GM21576 (cell line): ENCODE measurements at regions not wholly inside any gene's neighbourhood (a gene's known extent, or its start where the extent isn't known, plus 50 kb on each side); places are given as distances from the start of the nearest gene placed in this dataset.

Experiments used
- ATAC-seq: cut with Tn5 transposase; IDR thresholded peaks from one replicate; pipeline ENCODE4 v1.9.1; 2021; ENCODE audit warnings: mild to moderate bottlenecking, moderate library complexity; ENCODE audit not compliant: unreplicated experiment

DNA sequence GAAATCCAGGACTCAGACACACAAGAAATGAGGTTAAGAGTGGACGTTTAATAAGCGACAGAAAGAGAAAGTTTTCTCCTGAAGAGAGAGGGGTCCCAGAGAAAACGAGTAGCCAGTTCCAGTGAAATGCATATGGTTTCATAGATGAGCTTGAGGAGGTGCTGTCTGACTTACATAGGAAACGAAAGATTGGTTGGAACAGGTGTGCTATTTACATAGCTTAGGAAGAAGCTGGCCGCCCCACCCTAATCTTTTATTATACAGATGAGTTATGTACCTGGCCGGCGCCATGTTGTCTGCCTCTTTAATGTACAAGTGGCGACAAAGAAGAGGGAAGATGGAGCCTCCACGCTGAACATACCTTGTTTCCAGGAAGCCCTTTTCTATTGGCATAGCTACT is 223.0 kb downstream of the SLC6A15 start:
- ATAC-seq, result no peak

DNA sequence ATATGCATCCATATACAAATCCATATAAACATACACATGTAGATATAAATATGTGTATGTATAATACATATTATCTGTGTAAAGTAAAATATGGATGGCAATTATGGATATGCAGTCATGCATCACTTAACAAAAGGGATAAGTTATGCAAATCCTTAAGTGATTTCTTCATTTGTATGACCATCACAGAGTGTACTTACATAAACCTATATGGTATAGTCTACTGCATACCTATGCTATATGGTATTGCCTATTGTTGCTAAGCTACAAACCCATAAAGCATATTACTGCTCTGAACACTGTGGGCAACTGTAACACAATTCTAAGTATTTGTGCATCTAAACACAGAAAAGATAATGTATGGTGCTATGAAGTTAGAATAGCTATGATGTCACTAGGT is 227.2 kb downstream of the SLC6A15 start:
- no peak for ATAC-seq

DNA sequence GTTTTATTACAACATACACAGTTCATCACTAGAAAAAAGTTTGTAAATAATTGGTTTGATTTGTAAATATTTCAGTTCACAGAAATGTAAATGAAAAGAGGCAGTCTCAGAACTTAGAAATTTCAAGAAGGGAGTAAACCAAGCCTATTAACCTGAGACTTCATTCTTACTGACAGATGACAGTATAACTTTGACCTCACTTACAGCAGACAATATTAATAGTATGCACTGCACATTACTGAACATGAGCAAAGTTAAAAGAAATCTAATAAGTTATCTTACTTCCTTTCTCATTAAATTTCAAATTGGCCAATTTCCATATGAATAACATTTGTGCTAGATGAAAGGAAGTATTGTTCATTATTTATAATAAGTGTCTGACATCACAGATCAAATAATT is 235.8 kb downstream of the SLC6A15 start:
- no peak for ATAC-seq

DNA sequence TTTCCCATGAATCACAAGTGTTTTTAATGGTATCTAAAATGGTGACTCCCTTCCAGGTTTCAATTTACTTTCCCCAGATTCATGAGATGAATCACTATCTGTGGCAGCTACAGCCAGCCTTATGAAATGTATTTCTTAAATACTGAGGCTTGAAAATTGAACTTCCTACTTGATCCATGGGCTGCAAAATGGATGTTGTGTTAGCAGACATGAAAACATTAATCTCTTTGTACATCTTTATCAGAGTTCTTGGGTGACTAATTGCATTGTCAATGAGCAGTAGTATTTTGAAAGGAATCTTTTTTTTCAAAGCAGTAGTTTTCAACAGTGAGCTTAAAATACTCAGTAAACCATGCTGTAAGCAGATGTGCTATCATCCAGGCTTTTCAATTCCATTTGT is 250.8 kb downstream of the SLC6A15 start:
- no peak for ATAC-seq

DNA sequence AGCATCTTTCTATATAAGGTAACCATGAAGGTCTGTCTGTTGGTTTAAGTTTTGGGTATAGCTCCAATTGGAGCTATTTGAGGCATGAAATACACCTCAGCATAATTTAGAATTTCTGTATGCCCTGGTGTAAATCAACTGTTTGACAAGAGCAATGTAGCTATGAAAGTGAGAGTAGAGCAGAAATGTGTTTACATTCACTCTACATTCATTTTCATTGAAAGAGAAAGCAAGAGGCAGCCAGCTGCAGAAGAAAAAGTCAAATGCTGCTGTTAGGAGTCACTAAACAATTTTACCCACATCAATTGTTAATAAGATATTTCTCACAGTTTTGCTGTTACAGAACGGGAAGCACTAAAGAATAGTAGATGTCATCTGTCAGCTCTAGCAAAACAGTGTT is 252.5 kb downstream of the SLC6A15 start:
- no peak for ATAC-seq

DNA sequence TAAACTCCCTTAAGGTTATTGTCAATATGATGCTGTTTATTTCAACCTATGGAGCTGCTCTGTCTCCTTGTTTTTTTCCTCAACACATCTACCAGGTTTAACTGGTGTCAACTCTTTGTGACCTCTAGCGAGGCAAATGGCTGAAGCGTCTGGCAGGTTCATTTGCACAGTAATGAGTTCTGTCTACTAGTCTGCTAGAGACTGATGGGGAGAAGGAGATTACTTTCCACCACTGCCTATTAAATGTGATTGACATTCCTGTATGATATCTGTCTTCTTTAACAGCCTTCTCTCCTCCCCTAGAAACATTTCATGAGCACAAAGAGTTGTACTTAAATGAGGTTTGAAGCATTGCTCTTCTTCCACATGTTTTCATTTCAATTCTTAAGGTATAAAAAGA is 253.7 kb downstream of the SLC6A15 start:
- no peak for ATAC-seq

DNA sequence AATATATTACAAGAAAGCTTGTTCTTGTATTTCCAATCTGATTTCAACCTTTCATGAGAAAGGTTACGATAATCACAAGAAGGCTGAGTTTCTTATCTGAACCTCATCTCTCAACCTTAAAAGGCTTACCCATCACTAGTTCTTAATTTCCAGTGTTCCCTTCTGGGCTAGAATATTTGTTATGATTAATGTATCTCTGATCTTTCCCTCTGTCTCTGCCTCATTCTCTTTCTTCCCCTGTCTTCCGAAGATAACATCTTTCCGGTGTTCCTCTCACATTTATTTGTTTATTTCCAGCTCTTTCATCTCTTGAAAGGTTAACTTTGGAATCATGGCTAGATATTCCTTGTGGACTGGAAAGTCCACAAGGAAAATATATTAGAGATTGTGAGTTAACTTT is 255.9 kb downstream of the SLC6A15 start:
- no peak for ATAC-seq

DNA sequence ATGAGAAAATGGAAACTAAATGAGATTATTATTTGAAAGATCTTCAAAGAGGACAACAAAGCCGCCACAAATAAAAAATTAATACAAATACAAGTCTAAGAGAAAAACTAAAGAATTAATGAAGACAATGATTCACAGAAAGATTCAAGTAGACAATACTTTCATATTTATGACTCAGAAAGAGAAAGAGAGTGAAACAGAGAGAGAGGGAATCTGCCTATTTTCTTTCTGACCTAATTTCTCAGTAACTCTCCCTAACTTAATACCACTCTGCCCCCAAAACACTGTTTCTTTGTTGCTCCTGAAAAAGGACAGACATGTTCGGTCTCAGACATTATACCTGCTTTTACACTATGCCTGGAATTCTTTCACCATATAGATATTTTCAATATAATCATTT is 259.1 kb downstream of the SLC6A15 start:
- ATAC-seq, result no peak

DNA sequence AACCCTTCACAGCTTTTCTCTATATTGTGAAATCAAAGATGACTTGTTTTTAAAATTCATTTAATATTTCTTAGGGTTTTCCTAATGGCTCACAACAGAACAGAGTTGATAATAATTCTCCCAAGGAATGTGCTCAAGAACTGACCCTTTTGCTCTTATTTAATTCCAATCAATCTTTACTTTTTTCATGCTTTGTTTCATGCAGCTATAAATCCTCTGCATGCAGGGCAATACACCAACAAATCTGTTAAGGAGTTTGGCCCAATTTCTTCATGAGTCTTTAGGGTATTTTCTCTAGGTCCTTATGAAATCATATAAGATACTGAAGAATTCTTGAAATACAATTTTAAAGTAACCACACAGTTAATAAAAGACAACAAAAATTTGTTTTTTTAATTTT is 264.2 kb downstream of the SLC6A15 start:
- ATAC-seq, result no peak

DNA sequence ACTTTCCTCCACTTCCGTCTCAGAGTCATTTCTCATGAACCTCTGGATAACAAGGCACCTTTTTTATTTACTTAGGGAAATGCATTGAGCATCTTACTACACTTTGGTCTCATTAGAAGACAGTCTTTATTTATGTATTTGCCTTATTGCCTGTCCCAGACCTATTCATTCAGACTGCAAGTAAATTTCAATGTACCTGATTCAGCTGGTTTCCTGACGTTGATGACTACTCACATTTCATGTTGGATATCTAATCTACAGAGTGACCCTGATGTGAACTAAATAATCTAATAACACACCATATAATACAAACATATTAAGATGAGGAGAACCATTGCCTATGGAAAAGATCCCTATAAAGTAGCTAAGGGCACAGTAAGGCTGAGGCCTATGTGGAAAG is 267.7 kb downstream of the SLC6A15 start:
- no peak for ATAC-seq

DNA sequence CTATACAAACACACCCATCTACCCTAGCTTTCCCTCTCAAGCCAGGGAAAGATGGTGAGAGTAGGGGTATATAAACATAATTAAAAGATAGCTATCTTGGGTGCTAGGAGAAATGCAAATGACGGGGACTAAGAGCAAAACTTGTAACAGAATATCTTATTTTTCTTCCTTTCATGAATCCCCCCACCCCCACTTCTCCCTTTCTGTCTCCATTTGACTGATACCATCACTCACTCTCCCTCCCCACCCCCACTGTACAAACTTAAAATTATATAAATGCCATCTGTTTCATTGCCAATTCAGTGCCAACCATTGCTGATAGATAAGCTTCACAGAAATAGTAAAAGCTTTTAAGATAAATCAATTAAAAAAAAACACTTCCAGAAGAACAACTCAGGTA is 268.6 kb downstream of the SLC6A15 start:
- ATAC-seq, result no peak

DNA sequence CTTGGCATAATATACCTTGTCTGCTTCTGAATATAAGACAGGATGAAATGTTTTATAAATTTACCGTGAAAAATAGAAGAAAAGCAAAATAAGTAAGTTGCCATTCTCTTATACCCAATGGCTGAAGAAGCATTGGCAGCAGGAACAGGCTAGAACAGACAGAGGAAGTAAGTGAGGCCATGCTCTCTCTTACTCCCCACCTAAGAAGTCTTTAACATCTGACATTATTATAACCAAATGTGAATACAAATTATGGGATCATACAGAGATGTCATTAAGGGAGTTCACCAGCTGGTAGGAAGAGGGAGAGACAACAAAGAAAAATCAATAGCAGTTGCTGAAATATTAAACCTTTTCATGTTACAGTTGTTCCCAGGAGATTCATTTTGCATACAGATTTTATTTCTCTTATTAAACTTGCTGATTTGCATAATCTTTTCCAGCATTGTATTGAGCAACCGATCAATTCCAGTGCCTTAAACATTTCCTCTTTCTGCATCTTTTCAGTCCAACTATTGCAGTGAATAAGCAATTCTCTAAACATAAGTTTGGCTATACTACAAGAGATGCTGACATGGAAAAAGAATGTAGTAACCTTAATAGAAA is 270.6 kb downstream of the SLC6A15 start:
- no peak for ATAC-seq

DNA sequence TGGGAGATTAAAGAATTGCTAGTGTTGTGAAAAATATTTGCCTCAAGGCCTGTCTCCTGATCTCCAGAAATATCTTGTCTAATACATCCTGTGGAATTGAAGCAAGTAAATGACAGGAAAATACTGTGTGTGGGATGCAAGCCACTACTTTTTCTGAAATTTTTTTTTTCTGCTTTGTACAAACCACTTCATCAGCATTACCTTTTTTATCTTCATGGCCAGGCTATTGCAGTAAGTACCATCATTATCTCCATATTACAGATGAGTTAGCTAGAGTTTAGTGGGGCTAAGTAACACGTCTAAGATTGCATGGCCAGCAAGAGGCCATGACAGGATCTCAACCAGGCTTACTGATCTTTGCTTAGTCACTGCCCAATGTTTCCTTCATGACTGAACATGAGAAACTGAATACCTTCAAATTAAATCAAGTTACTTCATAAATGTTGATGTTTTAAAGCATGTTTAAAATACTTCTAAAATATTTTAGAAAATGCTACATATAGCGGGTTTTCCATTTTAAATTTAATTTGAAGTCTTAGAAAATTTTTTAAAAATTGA is 273.7 kb downstream of the SLC6A15 start:
- ATAC-seq, result no peak

DNA sequence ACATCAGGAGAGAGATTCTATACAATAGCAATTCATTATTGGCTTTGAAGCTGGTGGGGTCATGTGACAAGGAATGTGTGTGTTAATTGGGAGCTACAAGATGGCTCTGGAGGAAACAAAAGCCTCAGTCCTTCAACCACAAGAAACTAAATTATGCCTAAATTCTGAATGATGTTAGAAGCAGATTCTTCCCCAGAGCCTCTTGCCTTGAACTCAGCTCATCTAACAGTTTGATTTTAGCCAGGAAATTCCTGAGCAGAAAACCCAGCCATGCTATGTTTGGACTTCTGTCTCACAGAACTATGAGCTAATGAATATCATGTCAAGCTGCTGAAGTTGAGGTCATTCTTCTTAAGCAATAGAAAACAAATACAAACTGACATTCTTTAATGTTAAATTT is 274.7 kb downstream of the SLC6A15 start:
- no peak for ATAC-seq

DNA sequence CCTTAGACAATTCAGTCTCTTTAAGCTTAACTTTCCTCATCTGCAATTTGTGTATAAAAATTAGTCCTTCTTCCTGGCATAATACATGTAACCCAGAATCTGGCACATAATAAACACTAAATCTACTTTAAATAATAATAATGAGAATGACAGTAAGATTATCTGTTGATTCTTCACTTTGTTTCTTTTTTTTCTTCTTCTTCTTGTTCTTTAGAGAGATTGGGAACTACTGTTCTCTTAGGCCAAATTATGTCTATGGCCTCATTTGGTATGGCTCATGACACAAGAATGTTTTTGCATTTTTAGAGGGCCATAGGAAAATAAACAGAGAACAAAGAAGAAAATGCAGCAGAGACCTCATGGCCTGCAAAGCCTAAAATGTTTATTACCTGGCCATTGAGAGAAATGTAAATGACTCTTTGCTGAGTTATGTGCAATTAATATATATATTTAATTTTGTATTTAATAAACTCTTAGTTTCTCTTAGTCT is 275.8 kb downstream of the SLC6A15 start:
- ATAC-seq, result no peak

DNA sequence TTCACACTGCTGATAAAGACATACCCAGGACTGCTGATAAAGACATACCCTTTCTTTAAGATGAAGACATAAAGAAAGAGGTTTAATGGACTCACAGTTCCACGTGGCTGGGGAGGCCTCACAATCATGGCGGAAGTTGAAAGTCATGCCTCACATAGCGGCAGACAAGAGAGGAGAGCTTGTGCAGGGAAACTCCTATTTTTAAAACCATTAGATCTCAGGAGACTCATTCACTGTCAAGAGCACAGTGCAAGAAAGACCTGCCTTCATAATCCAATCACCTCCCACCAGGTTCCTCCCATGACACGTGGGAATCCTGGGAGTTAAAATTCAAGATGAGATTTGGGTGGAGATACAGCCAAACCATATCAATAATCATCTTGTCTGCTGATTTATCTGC is 278.1 kb downstream of the SLC6A15 start:
- no peak for ATAC-seq

DNA sequence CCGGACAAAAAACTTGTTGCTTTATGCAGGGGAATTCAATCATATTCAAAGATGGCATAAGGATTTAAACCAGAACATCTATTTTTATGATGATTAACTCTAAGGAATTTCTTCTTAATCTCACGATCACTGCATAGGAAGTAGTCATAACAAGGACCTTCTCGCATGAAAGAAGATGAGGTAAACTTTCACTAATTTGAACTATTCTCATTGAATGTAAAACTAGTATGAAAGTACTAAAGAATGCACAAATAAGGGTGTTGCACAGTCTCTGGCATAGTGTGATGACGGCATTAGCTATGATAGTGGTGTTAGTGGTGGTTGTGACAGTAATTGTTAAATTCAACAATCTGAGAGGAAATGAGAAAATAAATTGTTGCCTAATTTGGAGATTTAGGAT is 280.0 kb downstream of the SLC6A15 start:
- ATAC-seq, result no peak

DNA sequence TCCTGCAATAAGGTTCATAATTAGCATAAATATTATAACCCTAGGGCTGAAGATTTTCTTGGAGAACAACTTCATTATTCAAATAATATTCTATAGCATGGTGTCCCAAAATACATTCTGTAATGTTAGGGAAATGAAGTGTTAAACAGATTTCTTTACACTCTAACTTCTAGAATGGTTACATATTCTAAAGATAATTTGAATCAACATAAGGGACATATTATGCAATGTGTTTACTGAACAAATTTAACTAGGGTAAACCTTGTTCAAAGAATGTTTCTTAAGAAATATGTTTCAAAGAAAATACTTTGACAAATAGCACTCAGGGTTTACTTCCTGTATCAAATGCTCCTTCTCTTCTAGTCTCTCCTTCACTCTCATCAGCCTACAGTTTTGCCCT is 281.6 kb downstream of the SLC6A15 start:
- ATAC-seq, result no peak

DNA sequence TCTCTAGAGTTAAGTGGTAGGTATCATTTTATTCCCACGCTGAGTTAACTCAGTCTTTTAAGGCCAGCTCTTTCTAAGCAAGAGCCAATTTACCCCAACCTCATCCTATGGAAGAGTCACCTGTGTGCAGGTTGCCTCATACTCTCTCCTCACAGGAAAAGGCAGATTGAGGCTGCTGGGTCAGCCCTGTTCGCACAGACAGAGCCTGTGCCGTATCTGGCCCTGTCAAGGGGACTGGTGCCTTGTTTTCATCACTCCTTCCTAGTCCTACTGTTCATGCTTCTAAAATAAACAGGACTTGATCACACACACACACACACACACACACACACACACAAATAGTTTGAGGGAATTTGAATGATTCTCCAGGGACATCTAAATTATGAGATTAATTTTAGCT is 285.0 kb downstream of the SLC6A15 start:
- no peak for ATAC-seq

DNA sequence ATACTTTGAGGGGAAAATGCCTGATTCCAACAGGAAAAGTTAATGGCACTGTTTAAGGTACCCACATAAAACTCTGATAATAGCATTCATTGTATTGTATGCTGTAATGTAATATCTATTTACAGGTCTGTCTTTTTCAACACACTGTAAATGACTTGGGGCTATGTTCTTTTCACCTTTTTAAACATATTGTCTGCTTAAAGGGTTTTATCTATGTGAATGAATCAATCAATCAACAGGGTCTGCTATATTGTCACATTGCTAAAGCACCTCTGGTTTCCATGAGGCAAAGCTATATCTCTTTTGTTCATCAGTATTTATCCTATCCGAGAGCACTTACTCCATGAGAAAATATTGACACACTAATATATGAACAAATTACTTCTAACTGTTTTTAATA is 288.0 kb downstream of the SLC6A15 start:
- ATAC-seq, result no peak

DNA sequence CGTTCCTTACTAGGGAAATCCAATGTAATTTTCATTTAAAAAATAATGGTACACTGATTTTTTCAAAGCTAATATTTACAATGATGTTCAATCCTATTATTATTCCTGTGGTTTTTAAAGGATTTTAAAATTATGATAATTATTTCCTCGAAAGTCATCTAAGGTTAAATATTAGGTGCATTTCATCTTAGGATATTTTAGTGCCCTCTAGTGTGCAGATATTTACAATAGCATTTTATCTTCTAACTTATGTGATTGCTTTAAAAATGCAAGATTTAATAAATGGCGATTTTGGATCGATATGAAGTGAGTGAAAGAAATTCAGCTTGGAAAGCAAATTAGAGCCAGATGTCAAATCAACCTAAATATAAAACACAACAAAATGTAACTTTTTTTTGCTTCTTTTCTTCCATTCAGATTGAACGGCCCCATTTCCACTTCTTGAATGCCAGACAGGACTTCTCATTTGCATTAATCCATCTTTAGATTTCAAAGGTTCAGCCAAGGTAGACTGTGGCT is 293.5 kb downstream of the SLC6A15 start:
- ATAC-seq, result no peak

DNA sequence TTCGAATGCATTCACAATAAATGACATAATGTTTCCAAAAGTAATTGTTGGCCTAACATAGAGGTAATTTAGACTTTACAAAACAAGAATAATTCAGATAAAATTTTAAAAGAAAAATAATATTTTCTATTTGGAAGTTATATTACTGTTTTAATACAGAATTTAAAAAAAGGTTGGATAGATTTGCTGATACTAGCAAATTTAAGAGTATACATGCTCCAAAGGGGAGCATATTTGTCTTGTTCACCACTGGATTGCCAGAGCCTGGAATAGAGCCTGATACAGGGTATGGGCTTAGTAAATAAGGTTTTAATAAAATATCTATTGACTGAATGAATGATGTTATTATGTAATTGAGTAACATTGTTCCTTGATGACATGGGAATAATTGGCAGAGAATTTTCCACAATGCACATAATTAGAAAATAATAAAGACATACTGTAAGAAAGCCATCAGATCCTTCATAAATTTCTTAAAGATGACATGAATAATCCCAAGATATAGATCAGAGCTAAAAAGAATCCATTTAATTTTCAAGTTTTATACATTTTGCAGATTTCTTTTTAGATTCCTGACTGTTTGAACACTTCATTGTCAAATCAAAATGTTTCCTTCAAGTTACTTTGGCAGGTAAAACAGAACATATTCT is 305.3 kb downstream of the SLC6A15 start:
- no peak for ATAC-seq
